HepG2 (cell line): ENCODE measurements at regions not wholly inside any gene's neighbourhood (a gene's known extent, or its start where the extent isn't known, plus 50 kb on each side); places are given as distances from the start of the nearest gene placed in this dataset.

Source experiments
- ATAC-seq: fragments of 200-7000 bp; cut with Tn5 transposase; 3 replicates; pipeline ENCODE4 v1.9.1; 2020; ENCODE audit warnings: mild to moderate bottlenecking, moderate library complexity
- BruUV-seq: library from RNA; stranded (reverse); fragments of 400-500 nt; replicated peaks from 2 replicates; lab custom pipeline; 2021; lab: Mats Ljungman, UMichigan
- CTCF ChIA-PET: fragments of 300-600 bp; formaldehyde crosslinking; extraction: SDS; loops from one replicate; lab custom pipeline; 2021; ENCODE audit warnings: low total read pairs, inconsistent platforms, low intra/inter-chr PET ratio; lab: Yijun Ruan, JAX
- POLR2A ChIA-PET: fragments of 350-600 bp; sonication (Branson Sonifier 250); formaldehyde crosslinking; loops from one replicate; lab custom pipeline; 2020; ENCODE audit warnings: antibody characterized with exemption, inconsistent platforms; lab: Yijun Ruan, JAX
- DNase-seq: peaks from one replicate; pipeline ENCODE4 v3.0.0-alpha.2; 2015; ENCODE audit warnings: low spot score
- FAIRE-seq: peaks from 3 replicates; lab custom pipeline; 2011; peaks lifted over from hg19 to GRCh38; lab: Jason Lieb, UNC
- H2AFZ ChIP-seq: one replicate; pipeline ENCODE4 v1.6.1; 2011; ENCODE audit warnings: low read length, inconsistent platforms
- H3K27ac ChIP-seq: fragments of 300-600 bp; 3 replicates; pipeline ENCODE4 v1.8.0; 2011; ENCODE audit warnings: mixed run types, mild to moderate bottlenecking, mixed read lengths, low read length, inconsistent platforms; ENCODE audit not compliant: insufficient read depth; ENCODE audit errors: extremely low read length
- H3K27me3 ChIP-seq, 2 experiments: fragments of 200-600 bp in 1 of 2; 2 replicates in 1 of 2; 3 replicates in 1 of 2; pipeline versions ENCODE4 v1.6.0 to v1.8.0; 2011; ENCODE audit warnings: low read length in 2 of 2, mild to moderate bottlenecking in 2 of 2, moderate library complexity in 2 of 2, inconsistent platforms in 1 of 2; ENCODE audit not compliant: insufficient read depth in 2 of 2, control insufficient read depth in 1 of 2
- H3K36me3 ChIP-seq, 2 experiments: fragments of 200-600 bp in 1 of 2; replicated peaks in 1 of 2; 2 replicates in 1 of 2; 3 replicates in 1 of 2; pipeline versions ENCODE4 v1.5.1 to v1.8.0; 2011; ENCODE audit warnings: low read length in 2 of 2, inconsistent platforms in 1 of 2; ENCODE audit not compliant: insufficient read depth in 2 of 2, control insufficient read depth in 1 of 2
- H3K4me1 ChIP-seq: 2 replicates; pipeline ENCODE4 v1.5.1; 2012; ENCODE audit warnings: low read length, inconsistent platforms; ENCODE audit not compliant: insufficient read depth
- H3K4me2 ChIP-seq: 2 replicates; pipeline ENCODE4 v1.6.0; 2011; ENCODE audit warnings: low read depth, low read length, inconsistent platforms
- H3K4me3 ChIP-seq, 3 experiments: fragments of 200-600 bp in 1 of 3; sonication (generic), shearing (Covaris generic) in 1 of 3; replicated peaks in 1 of 3; 2 replicates each; pipeline ENCODE4 v1.5.1; 2011 to 2016; ENCODE audit warnings: low read length in 3 of 3, inconsistent platforms in 2 of 3, low read depth in 2 of 3, mild to moderate bottlenecking in 2 of 3, control low read depth in 1 of 3, mixed read lengths in 1 of 3; ENCODE audit not compliant: insufficient read depth in 1 of 3
- H3K79me2 ChIP-seq: one replicate; pipeline ENCODE4 v1.6.1; 2011; ENCODE audit warnings: low read length, inconsistent platforms; ENCODE audit not compliant: insufficient read depth
- H3K9ac ChIP-seq: 2 replicates; pipeline ENCODE4 v1.6.0; 2011; ENCODE audit warnings: mild to moderate bottlenecking, low read depth, low read length, inconsistent platforms; ENCODE audit not compliant: insufficient read depth
- H3K9me3 ChIP-seq: 2 replicates; pipeline ENCODE4 v1.5.1; 2012; ENCODE audit warnings: mild to moderate bottlenecking, low read length
- H4K20me1 ChIP-seq: 2 replicates; pipeline ENCODE4 v1.6.0; 2011; ENCODE audit warnings: inconsistent platforms, mild to moderate bottlenecking, low read length, moderate library complexity; ENCODE audit not compliant: insufficient read depth
- AGO1 ChIP-seq: fragments of 200-400 bp; formaldehyde crosslinking; IDR thresholded peaks from 2 replicates; pipeline ENCODE4 v1.6.1; 2017; ENCODE audit warnings: mild to moderate bottlenecking, low read depth, low read length, moderate library complexity; ENCODE audit not compliant: poor library complexity, severe bottlenecking
- CBFB ChIP-seq: sonication (generic); formaldehyde crosslinking; IDR thresholded peaks from 2 replicates; pipeline ENCODE4 v1.4.0; 2020; ENCODE audit warnings: missing genetic modification reagents
- KDM5B ChIP-seq: sonication (generic); formaldehyde crosslinking; IDR thresholded peaks from 2 replicates; pipeline ENCODE4 v1.4.0; 2020; ENCODE audit warnings: missing genetic modification reagents, mild to moderate bottlenecking, borderline replicate concordance
- SALL2 ChIP-seq: sonication (generic); formaldehyde crosslinking; IDR thresholded peaks from 2 replicates; pipeline ENCODE4 v1.8.1; 2023; ENCODE audit warnings: mild to moderate bottlenecking, missing genetic modification reagents, inconsistent platforms
- TARDBP ChIP-seq: sonication (generic); formaldehyde crosslinking; IDR thresholded peaks from 2 replicates; pipeline ENCODE4 v1.8.0; 2022; ENCODE audit warnings: mild to moderate bottlenecking, missing genetic modification reagents
- TFE3 ChIP-seq: IDR thresholded peaks from 2 replicates; pipeline ENCODE4 v1.6.1; 2016
- YY1 ChIP-seq: IDR thresholded peaks from 2 replicates; pipeline ENCODE4 v1.6.1; 2011; ENCODE audit warnings: low read length, low read depth, moderate library complexity, mild to moderate bottlenecking; ENCODE audit not compliant: insufficient read depth, insufficient replicate concordance
- ZNF660 ChIP-seq: sonication (generic); formaldehyde crosslinking; IDR thresholded peaks from 2 replicates; pipeline ENCODE4 v1.5.1; 2020; ENCODE audit warnings: mild to moderate bottlenecking, low read depth, missing genetic modification reagents, borderline replicate concordance
- WGBS: methylation state at CpG from one replicate; pipeline ENCODE4 v1.1.6; 2017; ENCODE audit warnings: low lambda C conversion rate; 5-methylcytosine and 5-hydroxymethylcytosine counted together
- in situ Hi-C: cut with HindIII; loops from 2 replicates; pipeline ENCODE4 v1.10.0; 2017; ENCODE audit warnings: low pct_unique_long_range_greater_than_20kb; ENCODE audit not compliant: extremely low pct_ligation_motif_present
- intact Hi-C: fragments of 100-400 bp; cut with micrococcal nuclease; formaldehyde crosslinking; loops from one replicate; pipeline ENCODE4 v1.10.0; 2022; ENCODE audit not compliant: unreplicated experiment
- TF ChIP-seq, protein P1 (sequence below): sonication (generic); formaldehyde crosslinking; IDR thresholded peaks from 2 replicates; pipeline ENCODE4 v1.8.1; 2023; ENCODE audit warnings: mild to moderate bottlenecking, moderate library complexity, missing genetic modification reagents
- TF ChIP-seq, protein P2 (sequence below): IDR thresholded peaks from 2 replicates; pipeline ENCODE4 v1.6.1; 2016; ENCODE audit warnings: low read depth, borderline replicate concordance

GRCh38 chr14:35223927-35224326 lies 68.3 kb upstream of the PSMA6 start:
- Histone ChIP-seq H3K27ac (no peak overlapping the region), H3K79me2 (no peaks in the 10 kb centered on the region), H3K9ac (no peak overlapping the region), H4K20me1 (no peaks in the 10 kb centered on the region), H3K27me3 (no peaks in the 10 kb centered on the region), H3K4me2 (no peak overlapping the region), H3K36me3 (peaks cover 5 to 11% of the 10 kb centered on the region in 2 experiments; a peak in 3 of 5 replicates), H3K9me3 (no peaks in the 10 kb centered on the region), H3K4me3 (no peak overlapping the region), H2AFZ (no peak overlapping the region), H3K4me1 (no peaks in the 10 kb centered on the region)
- no TSS peak for BruUV-seq
- ChIA-PET POLR2A (interaction anchor here (1.7 kb wide), 1 partner anchor 11 kb away, joined by 5 read pairs; no protein-coding TSS in a partner anchor), CTCF (no interaction called here)
- ATAC-seq, result no peak
- TF ChIP-seq, protein P1, sequence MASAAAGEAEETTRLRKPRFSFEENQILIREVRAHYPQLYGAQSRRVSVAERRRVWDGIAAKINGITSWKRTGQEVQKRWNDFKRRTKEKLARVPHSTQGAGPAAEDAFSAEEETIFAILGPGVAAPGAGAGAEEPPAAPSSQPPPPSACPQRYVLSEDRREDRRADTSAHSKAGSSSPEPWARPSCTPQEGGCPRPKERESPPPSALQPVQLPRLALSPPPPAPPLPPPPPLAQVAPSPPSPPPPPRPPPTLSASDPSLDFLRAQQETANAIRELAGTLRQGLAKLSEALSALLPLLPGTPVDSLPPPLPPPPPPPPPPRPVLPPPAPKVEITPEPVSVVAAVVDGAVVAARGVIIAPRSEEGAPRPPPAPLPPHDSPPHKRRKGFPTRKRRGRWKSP (CRISPR knock-in tag), result no peak
- TF ChIP-seq CBFB (CRISPR knock-in tag), result no peak
- TF ChIP-seq TFE3 (CRISPR knock-in tag), result no peak
- in situ Hi-C loops, result no loop called here
- no peak for DNase-seq
- intact Hi-C loops, result no loop called here
- FAIRE-seq, result no peak

- no peak for ATAC-seq
- FAIRE-seq, result no peak
- DNase-seq, result no peak
- Histone ChIP-seq H3K4me1 (no peaks in the 10 kb centered on the region), H4K20me1 (no peaks in the 10 kb centered on the region), H3K27ac (no peak overlapping the region), H3K4me3 (no peak overlapping the region), H3K27me3 (no peaks in the 10 kb centered on the region), H3K79me2 (no peaks in the 10 kb centered on the region), H3K4me2 (no peak overlapping the region), H3K9me3 (no peaks in the 10 kb centered on the region), H3K9ac (no peak overlapping the region), H2AFZ (no peak overlapping the region), H3K36me3 (peaks cover 3 to 6% of the 10 kb centered on the region in 2 experiments; a peak in 2 of 5 replicates)
- no TSS peak for BruUV-seq
- TF ChIP-seq AGO1 (no peak), ZNF660 (CRISPR knock-in tag) (no peak), SALL2 (CRISPR knock-in tag) (no peak), KDM5B (no peak), YY1 (no peak), TARDBP (CRISPR knock-in tag) (no peak)
- TF ChIP-seq, protein P2, sequence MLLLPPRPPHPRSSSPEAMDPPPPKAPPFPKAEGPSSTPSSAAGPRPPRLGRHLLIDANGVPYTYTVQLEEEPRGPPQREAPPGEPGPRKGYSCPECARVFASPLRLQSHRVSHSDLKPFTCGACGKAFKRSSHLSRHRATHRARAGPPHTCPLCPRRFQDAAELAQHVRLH (CRISPR knock-in tag), result no peak
- WGBS, result 90% methylated on average over 2 of the region's 2 CpGs
- POLR2A ChIA-PET, result interaction anchor here (1.7 to 2.2 kb wide), 2 partner anchors 12 to 179 kb away, joined by 5 to 11 read pairs; partner anchors contain the start of gene NFKBIA
- CTCF ChIA-PET, result no interaction called here
- intact Hi-C loops, result no loop called here
- in situ Hi-C loops, result no loop called here
Observed at GRCh38 chr14:35224615-35225014, 67.6 kb upstream of the PSMA6 start.
